Tibial artery (tissue), 4 donors: ENCODE measurements at regions not wholly inside any gene's neighbourhood (a gene's known extent, or its start where the extent isn't known, plus 50 kb on each side); places are given as distances from the start of the nearest gene placed in this dataset.

Source experiments
- DNase-seq, 2 donors: peaks; one replicate each; pipeline ENCODE4 v3.0.0-alpha.2; 2019
- H3K27ac ChIP-seq, 2 donors: fragments of 200-600 bp; sonication (generic) in 1 of 2; 1 replicate in 1 of 2; 2 replicates in 1 of 2; pipeline ENCODE4 v1.5.1; 2018 to 2019; ENCODE audit warnings: mild to moderate bottlenecking in 1 of 2
- H3K27me3 ChIP-seq, 2 donors: fragments of 200-600 bp; sonication (generic) in 1 of 2; one replicate each; pipeline versions ENCODE4 v1.5.1 to v1.6.0; 2016 to 2019
- H3K36me3 ChIP-seq, 3 donors: fragments of 200-600 bp; sonication (generic) in 2 of 3; one replicate each; pipeline ENCODE4 v1.5.1; 2016 to 2019; ENCODE audit warnings: mild to moderate bottlenecking in 2 of 3
- H3K4me1 ChIP-seq, 4 donors: fragments of 200-600 bp; sonication (generic) in 2 of 4; 1 replicate in 3 of 4; 2 replicates in 1 of 4; pipeline ENCODE4 v1.5.1; 2016 to 2019
- H3K4me3 ChIP-seq, 2 donors: fragments of 200-600 bp; sonication (generic) in 1 of 2; 1 replicate in 1 of 2; 2 replicates in 1 of 2; pipeline ENCODE4 v1.5.1; 2018 to 2019; ENCODE audit warnings: mild to moderate bottlenecking in 2 of 2
- H3K9me3 ChIP-seq, 3 donors: fragments of 200-600 bp; sonication (generic) in 1 of 3; one replicate each; pipeline ENCODE4 v1.5.1; 2016 to 2019
- intact Hi-C: fragments of 100-400 bp; cut with DNase I; formaldehyde crosslinking; loops from one replicate; pipeline ENCODE4 v1.15.0; 2023; ENCODE audit warnings: low total_unique reads
- TF ChIP-seq, protein P1 (sequence below), 2 experiments: fragments of 200-600 bp in 1 of 2; fragments of 450-650 bp in 1 of 2; IDR thresholded peaks; one replicate each; pipeline ENCODE4 v1.5.1; 2017 to 2019; ENCODE audit warnings: antibody characterized with exemption in 2 of 2, mild to moderate bottlenecking in 1 of 2, moderate library complexity in 1 of 2

DNA sequence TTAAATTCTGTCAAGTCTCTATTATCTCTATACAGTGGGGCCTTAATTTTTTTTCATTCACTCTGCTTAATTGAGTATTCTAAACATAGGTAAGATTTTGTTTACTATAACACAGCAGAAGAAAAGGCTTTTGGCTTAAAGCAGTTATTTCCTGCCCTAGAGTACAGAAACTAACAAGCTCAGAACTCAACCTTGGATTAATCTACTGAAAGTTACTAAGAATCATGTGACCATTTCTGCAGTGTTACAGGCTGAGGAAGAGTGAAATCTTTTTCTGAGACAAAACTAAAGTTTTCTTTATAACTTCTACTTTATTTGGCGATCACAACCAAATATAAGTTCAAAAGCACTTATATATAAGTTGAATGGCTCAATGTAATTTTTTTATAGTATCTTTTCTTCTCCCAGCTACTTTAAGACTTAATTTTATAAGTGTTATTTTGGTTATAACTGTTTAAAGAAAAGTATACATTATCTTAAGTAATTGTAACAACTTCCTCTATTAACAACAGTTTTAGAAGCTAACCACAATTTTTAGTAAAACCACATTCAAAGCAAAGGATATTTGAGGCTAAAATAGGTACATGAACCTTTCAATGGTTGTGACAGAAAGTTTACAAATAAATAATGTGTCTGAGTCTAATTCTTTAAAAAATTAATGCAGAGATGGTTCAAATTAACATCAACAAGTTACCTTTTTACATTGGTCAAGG, 240.6 kb upstream of the NAALADL2 start:
- Histone ChIP-seq H3K4me1 (peaks cover 0 to 19% (median 1%) of the 10 kb centered on the region in 4 donors), H3K27ac (no peak overlapping the region), H3K9me3 (no peaks in the 10 kb centered on the region), H3K36me3 (no peaks in the 10 kb centered on the region), H3K27me3 (no peaks in the 10 kb centered on the region), H3K4me3 (no peak overlapping the region)
- TF ChIP-seq, protein P1, sequence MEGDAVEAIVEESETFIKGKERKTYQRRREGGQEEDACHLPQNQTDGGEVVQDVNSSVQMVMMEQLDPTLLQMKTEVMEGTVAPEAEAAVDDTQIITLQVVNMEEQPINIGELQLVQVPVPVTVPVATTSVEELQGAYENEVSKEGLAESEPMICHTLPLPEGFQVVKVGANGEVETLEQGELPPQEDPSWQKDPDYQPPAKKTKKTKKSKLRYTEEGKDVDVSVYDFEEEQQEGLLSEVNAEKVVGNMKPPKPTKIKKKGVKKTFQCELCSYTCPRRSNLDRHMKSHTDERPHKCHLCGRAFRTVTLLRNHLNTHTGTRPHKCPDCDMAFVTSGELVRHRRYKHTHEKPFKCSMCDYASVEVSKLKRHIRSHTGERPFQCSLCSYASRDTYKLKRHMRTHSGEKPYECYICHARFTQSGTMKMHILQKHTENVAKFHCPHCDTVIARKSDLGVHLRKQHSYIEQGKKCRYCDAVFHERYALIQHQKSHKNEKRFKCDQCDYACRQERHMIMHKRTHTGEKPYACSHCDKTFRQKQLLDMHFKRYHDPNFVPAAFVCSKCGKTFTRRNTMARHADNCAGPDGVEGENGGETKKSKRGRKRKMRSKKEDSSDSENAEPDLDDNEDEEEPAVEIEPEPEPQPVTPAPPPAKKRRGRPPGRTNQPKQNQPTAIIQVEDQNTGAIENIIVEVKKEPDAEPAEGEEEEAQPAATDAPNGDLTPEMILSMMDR (IDR thresholded peaks at IDR 0.05): no peak
- no peak for DNase-seq
- intact Hi-C loops: no loop called here

DNA sequence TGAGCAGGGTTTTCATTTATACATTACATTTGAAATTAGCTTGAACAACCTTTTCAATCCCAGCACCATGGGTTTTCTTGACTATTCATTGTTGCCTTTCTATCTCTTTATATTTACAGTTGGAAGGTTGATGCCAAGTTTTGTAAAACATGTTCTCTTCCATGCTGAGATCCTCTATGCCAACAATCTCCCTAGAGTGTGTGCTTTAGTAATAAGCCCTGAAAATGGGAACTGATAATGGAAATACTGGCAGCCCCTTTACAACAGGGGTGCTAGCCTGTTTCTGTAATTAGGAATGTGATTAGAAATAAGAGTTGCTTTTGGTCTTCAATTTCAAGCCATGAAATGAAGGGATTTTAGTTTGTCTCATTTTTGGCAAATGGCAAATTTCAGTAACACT, 239.9 kb upstream of the NAALADL2 start:
- Histone ChIP-seq H3K27ac (no peak overlapping the region), H3K27me3 (no peaks in the 10 kb centered on the region), H3K4me3 (no peak overlapping the region), H3K4me1 (peaks cover 0 to 19% (median 1%) of the 10 kb centered on the region in 4 donors), H3K36me3 (no peaks in the 10 kb centered on the region), H3K9me3 (no peaks in the 10 kb centered on the region)
- TF ChIP-seq, protein P1 (IDR thresholded peaks at IDR 0.05): no peak
- no peak for DNase-seq
- intact Hi-C loops: no loop called here

DNA sequence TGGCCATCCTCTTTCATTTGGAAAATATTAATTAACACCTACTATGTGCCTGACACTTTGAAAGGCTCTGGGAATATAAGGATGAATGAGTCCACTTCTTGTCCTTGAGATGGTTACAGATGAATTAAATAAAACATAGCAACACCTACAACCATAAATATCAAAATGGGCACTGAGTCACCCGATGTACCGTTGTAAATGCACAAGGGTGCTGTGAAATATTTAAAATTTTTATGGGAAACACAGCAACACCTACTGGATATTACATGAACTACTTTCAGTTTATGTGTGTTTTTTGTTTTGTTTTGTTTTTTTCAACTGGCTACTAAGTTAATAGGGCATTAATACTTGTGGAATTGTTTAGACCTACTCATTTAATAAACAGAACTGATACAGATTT, 239.0 kb upstream of the NAALADL2 start:
- Histone ChIP-seq H3K36me3 (no peaks in the 10 kb centered on the region), H3K4me1 (peaks cover 0 to 19% (median 1%) of the 10 kb centered on the region in 4 donors), H3K27ac (no peak overlapping the region), H3K4me3 (no peak overlapping the region), H3K27me3 (no peaks in the 10 kb centered on the region), H3K9me3 (no peaks in the 10 kb centered on the region)
- TF ChIP-seq, protein P1 (IDR thresholded peaks at IDR 0.05): peak in 1 of 2 experiments; percentile 28
- intact Hi-C loops: no loop called here
- no peak for DNase-seq

DNA sequence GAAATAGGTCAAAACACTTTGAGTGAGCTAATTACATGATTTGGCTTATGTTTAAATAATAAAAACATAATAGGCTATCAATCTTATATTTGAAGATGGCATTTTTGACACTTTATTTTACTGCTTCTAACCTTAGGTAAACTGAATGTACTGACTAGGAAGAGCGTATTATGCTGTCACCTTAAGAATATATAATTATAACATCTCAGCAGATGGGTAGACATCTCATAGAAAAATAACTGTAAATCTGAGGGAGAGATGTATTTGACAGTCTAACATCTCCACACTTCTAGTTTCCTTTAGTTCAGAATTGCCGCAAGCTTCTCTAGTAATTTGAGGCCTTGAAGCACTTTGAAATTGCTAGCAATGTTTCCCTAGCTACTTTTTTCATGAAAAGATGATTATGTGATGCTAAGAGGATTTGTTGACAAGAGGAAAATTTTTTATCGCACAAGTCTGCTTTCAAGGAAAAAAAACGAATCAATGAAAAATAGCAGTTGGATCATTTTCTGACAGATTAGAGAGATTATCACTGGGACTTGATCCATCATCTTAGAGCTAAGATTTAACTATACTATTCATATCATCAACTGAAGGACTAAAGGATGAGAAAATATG, 238.2 kb upstream of the NAALADL2 start:
- H3K9me3 ChIP-seq: no peaks in the 10 kb centered on the region
- no peak for DNase-seq
- no peak overlapping the region for H3K4me3 ChIP-seq
- TF ChIP-seq, protein P1 (IDR thresholded peaks at IDR 0.05): no peak
- H3K36me3 ChIP-seq: no peaks in the 10 kb centered on the region
- H3K4me1 ChIP-seq: peaks cover 0 to 19% (median 1%) of the 10 kb centered on the region in 4 donors
- intact Hi-C loops: no loop called here
- H3K27me3 ChIP-seq: no peaks in the 10 kb centered on the region
- no peak overlapping the region for H3K27ac ChIP-seq

DNA sequence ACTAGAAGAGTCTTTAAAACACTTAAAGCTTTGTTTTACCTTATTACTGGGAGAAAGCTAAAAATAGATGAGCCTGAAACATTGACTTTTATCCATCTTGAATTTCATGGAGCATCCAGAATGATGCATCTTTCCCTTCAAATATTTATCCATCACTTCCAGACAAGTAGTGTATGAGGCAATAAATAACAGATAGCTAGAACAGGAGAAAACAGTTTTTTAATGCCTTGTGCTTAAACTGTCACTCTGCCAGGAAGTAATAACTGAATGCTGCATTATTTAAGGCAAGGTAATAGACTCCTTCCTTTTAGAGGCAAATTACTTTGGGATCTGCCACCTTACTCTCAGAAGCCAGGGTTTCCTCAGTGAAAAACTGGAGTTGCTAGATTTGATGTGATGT, 225.8 kb upstream of the NAALADL2 start:
- no peak overlapping the region for H3K27ac ChIP-seq
- DNase-seq: no peak
- H3K4me1 ChIP-seq: no peaks in the 10 kb centered on the region
- TF ChIP-seq, protein P1 (IDR thresholded peaks at IDR 0.05): no peak
- H3K4me3 ChIP-seq: no peak overlapping the region
- H3K36me3 ChIP-seq: no peaks in the 10 kb centered on the region
- H3K27me3 ChIP-seq: no peaks in the 10 kb centered on the region
- H3K9me3 ChIP-seq: no peaks in the 10 kb centered on the region
- intact Hi-C loops: no loop called here
